ENCODE measurements at regions not wholly inside any gene's neighbourhood (a gene's known extent, or its start where the extent isn't known, plus 50 kb on each side); places are given as distances from the start of the nearest gene placed in this dataset.

GRCh38 chr5:116765441-116765840, 190.8 kb upstream of the SEMA6A start:
- TF ChIP-seq CTCF (IDR thresholded peaks at IDR 0.05): no peak
- TF ChIP-seq POLR2A (IDR thresholded peaks at IDR 0.05): no peak
